HEK293 (cell line): ENCODE measurements at regions not wholly inside any gene's neighbourhood (a gene's known extent, or its start where the extent isn't known, plus 50 kb on each side); places are given as distances from the start of the nearest gene placed in this dataset.

ENCODE experiments used
- CTCF ChIA-PET: fragments of 350-600 bp; formaldehyde crosslinking; extraction: SDS; loops from one replicate; lab custom pipeline; 2021; ENCODE audit warnings: antibody characterized with exemption; lab: Yijun Ruan, JAX
- POLR2A ChIA-PET: fragments of 300-600 bp; formaldehyde crosslinking; extraction: SDS; loops from one replicate; lab custom pipeline; 2020; ENCODE audit warnings: antibody characterized with exemption, inconsistent platforms; lab: Yijun Ruan, JAX
- H3K27ac ChIP-seq: fragments of 200-500 bp; sonication (Bioruptor generic); 2 replicates; pipeline ENCODE4 v1.5.1; 2014; ENCODE audit warnings: low read depth, low read length, control low read depth, inconsistent platforms; ENCODE audit errors: extremely low read depth
- H3K36me3 ChIP-seq, 2 experiments: fragments of 200-500 bp in 1 of 2; sonication (Bioruptor generic) in 1 of 2; 1 replicate in 1 of 2; 2 replicates in 1 of 2; pipeline ENCODE4 v1.5.1; 2014 to 2017; ENCODE audit warnings: inconsistent platforms in 2 of 2, low read length in 2 of 2; ENCODE audit not compliant: control insufficient read depth in 2 of 2, insufficient read depth in 1 of 2
- H3K4me1 ChIP-seq: fragments of 200-500 bp; sonication (Bioruptor generic); 2 replicates; pipeline ENCODE4 v1.5.1; 2014; ENCODE audit warnings: mild to moderate bottlenecking, low read length, inconsistent platforms; ENCODE audit not compliant: control insufficient read depth, insufficient read depth
- H3K4me3 ChIP-seq: 2 replicates; pipeline ENCODE4 v1.5.1; 2011; ENCODE audit warnings: low read depth, mild to moderate bottlenecking, control low read depth, low read length, moderate library complexity
- H3K9me3 ChIP-seq: fragments of 200-500 bp; sonication (Bioruptor generic); 2 replicates; pipeline ENCODE4 v1.5.1; 2014; ENCODE audit warnings: low read depth, low read length, inconsistent platforms; ENCODE audit not compliant: control insufficient read depth, insufficient read depth
- GFI1B ChIP-seq: fragments of 450-650 bp; formaldehyde crosslinking; IDR thresholded peaks from 2 replicates; pipeline ENCODE4 v1.5.1; 2016; ENCODE audit warnings: missing biosample characterization, missing genetic modification characterization
- GLI2 ChIP-seq: fragments of 450-650 bp; formaldehyde crosslinking; IDR thresholded peaks from 2 replicates; pipeline ENCODE4; 2017; ENCODE audit warnings: missing biosample characterization, missing genetic modification characterization, low read depth, borderline replicate concordance
- TCF7L2 ChIP-seq: IDR thresholded peaks from 2 replicates; pipeline ENCODE4 v1.6.1; 2011; ENCODE audit warnings: low read depth, mild to moderate bottlenecking, inconsistent platforms, low read length, moderate library complexity, borderline replicate concordance
- ZBTB17 ChIP-seq: fragments of 450-650 bp; formaldehyde crosslinking; IDR thresholded peaks from 2 replicates; pipeline ENCODE4 v1.5.1; 2016; ENCODE audit warnings: missing biosample characterization, missing genetic modification characterization
- ZBTB20 ChIP-seq: fragments of 450-650 bp; formaldehyde crosslinking; IDR thresholded peaks from 2 replicates; pipeline ENCODE4 v1.5.1; 2016; ENCODE audit warnings: missing biosample characterization, missing genetic modification characterization
- ZFP3 ChIP-seq: fragments of 450-650 bp; formaldehyde crosslinking; IDR thresholded peaks from 2 replicates; pipeline ENCODE4 v1.5.1; 2016; ENCODE audit warnings: low read depth, missing biosample characterization, missing genetic modification characterization
- ZNF112 ChIP-seq: fragments of 450-650 bp; formaldehyde crosslinking; IDR thresholded peaks from 2 replicates; pipeline ENCODE4 v1.5.0; 2017; ENCODE audit warnings: missing biosample characterization, missing genetic modification characterization
- ZNF138 ChIP-seq: fragments of 450-650 bp; formaldehyde crosslinking; IDR thresholded peaks from 2 replicates; pipeline ENCODE4 v1.5.1; 2016; ENCODE audit warnings: missing biosample characterization, missing genetic modification characterization, borderline replicate concordance
- ZNF16 ChIP-seq: fragments of 450-650 bp; formaldehyde crosslinking; IDR thresholded peaks from 2 replicates; pipeline ENCODE4 v1.5.1; 2016; ENCODE audit warnings: low read depth, missing biosample characterization, missing genetic modification characterization
- ZNF174 ChIP-seq: fragments of 450-650 bp; formaldehyde crosslinking; IDR thresholded peaks from 2 replicates; pipeline ENCODE4 v1.5.0; 2017; ENCODE audit warnings: missing biosample characterization, mild to moderate bottlenecking, missing genetic modification characterization
- ZNF19 ChIP-seq: fragments of 450-650 bp; formaldehyde crosslinking; IDR thresholded peaks from 2 replicates; pipeline ENCODE4; 2016; ENCODE audit warnings: missing biosample characterization, missing genetic modification characterization, low read depth
- ZNF23 ChIP-seq: fragments of 450-650 bp; formaldehyde crosslinking; IDR thresholded peaks from 2 replicates; pipeline ENCODE4 v1.5.1; 2016; ENCODE audit warnings: missing biosample characterization, missing genetic modification characterization, borderline replicate concordance
- ZNF248 ChIP-seq: fragments of 450-650 bp; formaldehyde crosslinking; IDR thresholded peaks from 2 replicates; pipeline ENCODE4 v1.5.1; 2017; ENCODE audit warnings: missing biosample characterization, missing genetic modification characterization
- ZNF266 ChIP-seq: fragments of 450-650 bp; formaldehyde crosslinking; IDR thresholded peaks from 2 replicates; pipeline ENCODE4 v1.5.1; 2016; ENCODE audit warnings: missing biosample characterization, missing genetic modification characterization, low read depth
- ZNF274 ChIP-seq, 2 experiments: fragments of 200-500 bp in 1 of 2; fragments of 450-650 bp in 1 of 2; sonication (Bioruptor generic) in 1 of 2; formaldehyde crosslinking in 1 of 2; IDR thresholded peaks; 2 replicates each; pipeline versions ENCODE4 v1.5.1 to v1.6.1; 2014 to 2016; ENCODE audit warnings: borderline replicate concordance in 1 of 2, inconsistent platforms in 1 of 2, low read length in 1 of 2, missing biosample characterization in 1 of 2, missing genetic modification characterization in 1 of 2
- ZNF366 ChIP-seq: fragments of 450-650 bp; formaldehyde crosslinking; conservative IDR thresholded peaks from 2 replicates; pipeline ENCODE4 v1.5.1; 2016; ENCODE audit warnings: missing biosample characterization, missing genetic modification characterization
- ZNF510 ChIP-seq: fragments of 450-650 bp; formaldehyde crosslinking; IDR thresholded peaks from 2 replicates; pipeline ENCODE4 v1.5.1; 2018; ENCODE audit warnings: mild to moderate bottlenecking, missing genetic modification characterization, missing biosample characterization; ENCODE audit not compliant: insufficient replicate concordance
- ZNF544 ChIP-seq: fragments of 450-650 bp; formaldehyde crosslinking; IDR thresholded peaks from 2 replicates; pipeline ENCODE4 v1.5.0; 2017; ENCODE audit warnings: missing biosample characterization, missing genetic modification characterization
- ZNF548 ChIP-seq: fragments of 450-650 bp; formaldehyde crosslinking; IDR thresholded peaks from 2 replicates; pipeline ENCODE4 v1.5.1; 2016; ENCODE audit warnings: missing biosample characterization, missing genetic modification characterization
- ZNF571 ChIP-seq: fragments of 450-650 bp; formaldehyde crosslinking; IDR thresholded peaks from 2 replicates; pipeline ENCODE4 v1.5.0; 2017; ENCODE audit warnings: missing biosample characterization, missing genetic modification characterization
- ZNF621 ChIP-seq: fragments of 450-650 bp; formaldehyde crosslinking; IDR thresholded peaks from 2 replicates; pipeline ENCODE4 v1.5.1; 2017; ENCODE audit warnings: missing biosample characterization, missing genetic modification characterization
- ZNF645 ChIP-seq: fragments of 450-650 bp; formaldehyde crosslinking; IDR thresholded peaks from 2 replicates; pipeline ENCODE4; 2016; ENCODE audit warnings: missing biosample characterization, missing genetic modification characterization
- ZNF701 ChIP-seq: fragments of 450-650 bp; formaldehyde crosslinking; IDR thresholded peaks from 2 replicates; pipeline ENCODE4 v1.5.1; 2016; ENCODE audit warnings: missing biosample characterization, missing genetic modification characterization
- ZXDB ChIP-seq: fragments of 450-650 bp; formaldehyde crosslinking; IDR thresholded peaks from 2 replicates; pipeline ENCODE4 v1.5.1; 2016; ENCODE audit warnings: missing biosample characterization, missing genetic modification characterization
- TF ChIP-seq, protein P1 (sequence below): fragments of 450-650 bp; formaldehyde crosslinking; IDR thresholded peaks from 2 replicates; pipeline ENCODE4 v1.5.1; 2016; ENCODE audit warnings: missing biosample characterization, missing genetic modification characterization

GRCh38 chr20:10823585-10823984 is 149.8 kb upstream of the JAG1 start:
- H3K9me3 ChIP-seq = no peaks in the 10 kb centered on the region
- no peak for TF ChIP-seq ZNF174 (tag by site-specific recombination)
- no peak for TF ChIP-seq ZNF571 (tag by site-specific recombination)
- TF ChIP-seq ZNF266 = no peak
- TF ChIP-seq ZBTB20 = no peak
- TF ChIP-seq ZNF16 (tag by site-specific recombination) = no peak
- CTCF ChIA-PET = interaction anchor here (0.5 kb wide), 1 partner anchor 172 kb away, joined by 4 read pairs; no protein-coding TSS in a partner anchor
- H3K27ac ChIP-seq = no peak overlapping the region
- H3K4me1 ChIP-seq = no peaks in the 10 kb centered on the region
- POLR2A ChIA-PET = no interaction called here
- no peaks in the 10 kb centered on the region for H3K36me3 ChIP-seq
- no peak overlapping the region for H3K4me3 ChIP-seq

DNA sequence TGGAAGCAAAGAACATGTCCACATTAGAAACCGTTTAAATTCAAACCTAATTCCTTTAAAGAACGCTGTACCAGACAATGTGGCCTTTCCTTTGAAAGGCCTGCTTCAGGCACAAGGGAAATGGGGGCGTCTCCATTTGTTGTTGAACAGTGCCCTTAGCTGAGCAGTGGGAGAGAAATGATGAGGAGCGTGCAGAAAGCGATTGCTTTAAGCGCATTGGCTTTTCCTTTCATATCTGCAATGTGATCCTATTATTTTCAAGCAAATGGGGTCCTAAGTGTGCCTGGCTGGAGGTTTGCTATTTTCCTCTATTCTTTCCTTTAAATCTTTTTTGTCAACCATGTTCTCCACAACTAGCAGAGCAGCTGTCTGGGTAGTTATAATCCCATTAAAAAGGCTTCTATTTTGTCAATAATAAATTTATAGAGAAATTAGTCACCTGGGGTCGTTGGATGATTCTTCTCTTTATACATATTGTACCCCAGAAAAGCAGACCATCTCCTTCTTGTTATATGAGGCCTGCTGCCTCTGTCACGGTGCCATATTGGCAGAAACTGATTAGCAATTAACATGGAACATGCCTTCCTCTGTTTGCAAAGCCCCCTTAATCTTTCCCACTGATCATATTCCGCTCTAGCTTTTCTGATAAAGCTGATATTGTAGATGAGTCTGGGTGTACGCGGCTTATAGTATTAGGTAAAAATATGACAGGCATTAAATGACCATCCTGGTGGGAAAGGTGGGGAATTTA is 151.1 kb upstream of the JAG1 start:
- ChIA-PET CTCF (no interaction called here), POLR2A (no interaction called here)
- Histone ChIP-seq H3K36me3 (no peaks in the 10 kb centered on the region), H3K9me3 (no peaks in the 10 kb centered on the region), H3K4me1 (no peaks in the 10 kb centered on the region), H3K27ac (no peak overlapping the region), H3K4me3 (no peak overlapping the region)
- TF ChIP-seq ZNF544 (tag by site-specific recombination) (no peak), ZXDB (no peak), ZNF366 (tag by site-specific recombination) (no peak), ZNF510 (tag by site-specific recombination) (no peak), TCF7L2 (no peak), ZBTB17 (tag by site-specific recombination) (no peak), ZNF248 (no peak), ZNF621 (tag by site-specific recombination) (no peak), ZNF645 (tag by site-specific recombination) (no peak), ZNF548 (tag by site-specific recombination) (no peak), ZNF138 (no peak), ZNF701 (tag by site-specific recombination) (no peak), GFI1B (tag by site-specific recombination) (no peak), GLI2 (tag by site-specific recombination) (no peak), ZFP3 (tag by site-specific recombination) (no peak), ZNF274 (IDR thresholded peaks at IDR 0.05; ENCODE audit: low read length) (no peak), ZNF274 (tag by site-specific recombination; IDR thresholded peaks at IDR 0.05; ENCODE audit: borderline replicate concordance) (no peak), ZNF19 (tag by site-specific recombination) (no peak), ZNF23 (tag by site-specific recombination) (no peak), ZNF112 (tag by site-specific recombination) (no peak)
- TF ChIP-seq, protein P1, sequence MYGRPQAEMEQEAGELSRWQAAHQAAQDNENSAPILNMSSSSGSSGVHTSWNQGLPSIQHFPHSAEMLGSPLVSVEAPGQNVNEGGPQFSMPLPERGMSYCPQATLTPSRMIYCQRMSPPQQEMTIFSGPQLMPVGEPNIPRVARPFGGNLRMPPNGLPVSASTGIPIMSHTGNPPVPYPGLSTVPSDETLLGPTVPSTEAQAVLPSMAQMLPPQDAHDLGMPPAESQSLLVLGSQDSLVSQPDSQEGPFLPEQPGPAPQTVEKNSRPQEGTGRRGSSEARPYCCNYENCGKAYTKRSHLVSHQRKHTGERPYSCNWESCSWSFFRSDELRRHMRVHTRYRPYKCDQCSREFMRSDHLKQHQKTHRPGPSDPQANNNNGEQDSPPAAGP (tag by site-specific recombination) = no peak
